ENCODE measurements at regions not wholly inside any gene's neighbourhood (a gene's known extent, or its start where the extent isn't known, plus 50 kb on each side); places are given as distances from the start of the nearest gene placed in this dataset.

GRCh38 chr17:14875557-14876412, 389.3 kb downstream of the PMP22 start:
- H3K27ac ChIP-seq (ENCODE audit: insufficient read depth, low read depth, low read length, poor library complexity, severe bottlenecking), result no peak overlapping the region
- H3K4me3 ChIP-seq (ENCODE audit: insufficient read depth, low read depth, low read length), result no peak overlapping the region
- H3K4me1 ChIP-seq (ENCODE audit: control insufficient read depth, insufficient read depth, low read length), result no peaks in the 10 kb centered on the region
- WGBS, 2 experiments, result 90 to 99% methylated on average over 3 to 4 of the region's 5 CpGs
- H3K9me3 ChIP-seq (ENCODE audit: control insufficient read depth, low read length), result no peaks in the 10 kb centered on the region
- no peaks in the 10 kb centered on the region for H3K36me3 ChIP-seq (ENCODE audit: control insufficient read depth, insufficient read depth, low read length)
- no peaks in the 10 kb centered on the region for H3K27me3 ChIP-seq (ENCODE audit: control insufficient read depth, insufficient read depth, low read length, poor library complexity, severe bottlenecking)

- H3K27ac ChIP-seq (ENCODE audit: insufficient read depth, low read depth, low read length, poor library complexity, severe bottlenecking), result no peak overlapping the region
- no peaks in the 10 kb centered on the region for H3K36me3 ChIP-seq (ENCODE audit: control insufficient read depth, insufficient read depth, low read length)
- no peak overlapping the region for H3K4me3 ChIP-seq (ENCODE audit: insufficient read depth, low read depth, low read length)
- H3K9me3 ChIP-seq (ENCODE audit: control insufficient read depth, low read length), result no peaks in the 10 kb centered on the region
- WGBS, 2 experiments, result 94 to 96% methylated on average over 4 of the region's 4 CpGs
- no peaks in the 10 kb centered on the region for H3K4me1 ChIP-seq (ENCODE audit: control insufficient read depth, insufficient read depth, low read length)
- H3K27me3 ChIP-seq (ENCODE audit: control insufficient read depth, insufficient read depth, low read length, poor library complexity, severe bottlenecking), result no peaks in the 10 kb centered on the region
These were observed 391.1 kb downstream of the PMP22 start for GRCh38 chr17:14873996-14874395.

GRCh38 chr17:14873540-14873939, 391.6 kb downstream of the PMP22 start:
- H3K36me3 ChIP-seq (ENCODE audit: control insufficient read depth, insufficient read depth, low read length), result no peaks in the 10 kb centered on the region
- H3K27me3 ChIP-seq (ENCODE audit: control insufficient read depth, insufficient read depth, low read length, poor library complexity, severe bottlenecking), result no peaks in the 10 kb centered on the region
- H3K9me3 ChIP-seq (ENCODE audit: control insufficient read depth, low read length), result no peaks in the 10 kb centered on the region
- no peak overlapping the region for H3K4me3 ChIP-seq (ENCODE audit: insufficient read depth, low read depth, low read length)
- WGBS, 2 experiments, result 89 to 96% methylated on average over 3 of the region's 3 CpGs
- no peaks in the 10 kb centered on the region for H3K4me1 ChIP-seq (ENCODE audit: control insufficient read depth, insufficient read depth, low read length)
- no peak overlapping the region for H3K27ac ChIP-seq (ENCODE audit: insufficient read depth, low read depth, low read length, poor library complexity, severe bottlenecking)

- 83 to 95% methylated on average over 1 of the region's 2 CpGs for WGBS, 2 experiments
- H3K27ac ChIP-seq (ENCODE audit: insufficient read depth, low read depth, low read length, poor library complexity, severe bottlenecking), result no peak overlapping the region
- H3K9me3 ChIP-seq (ENCODE audit: control insufficient read depth, low read length), result no peaks in the 10 kb centered on the region
- no peaks in the 10 kb centered on the region for H3K27me3 ChIP-seq (ENCODE audit: control insufficient read depth, insufficient read depth, low read length, poor library complexity, severe bottlenecking)
- no peaks in the 10 kb centered on the region for H3K36me3 ChIP-seq (ENCODE audit: control insufficient read depth, insufficient read depth, low read length)
- no peak overlapping the region for H3K4me3 ChIP-seq (ENCODE audit: insufficient read depth, low read depth, low read length)
- H3K4me1 ChIP-seq (ENCODE audit: control insufficient read depth, insufficient read depth, low read length), result no peaks in the 10 kb centered on the region
These were observed 393.2 kb downstream of the PMP22 start for GRCh38 chr17:14871921-14872320.

- Histone ChIP-seq H3K27ac (ENCODE audit: insufficient read depth, low read depth, low read length, poor library complexity, severe bottlenecking) (no peak overlapping the region), H3K4me1 (ENCODE audit: control insufficient read depth, insufficient read depth, low read length) (no peaks in the 10 kb centered on the region), H3K4me3 (ENCODE audit: insufficient read depth, low read depth, low read length) (no peak overlapping the region), H3K36me3 (ENCODE audit: control insufficient read depth, insufficient read depth, low read length) (no peaks in the 10 kb centered on the region), H3K9me3 (ENCODE audit: control insufficient read depth, low read length) (no peaks in the 10 kb centered on the region), H3K27me3 (ENCODE audit: control insufficient read depth, insufficient read depth, low read length, poor library complexity, severe bottlenecking) (no peaks in the 10 kb centered on the region)
- 96 to 97% methylated on average over 4 to 7 of the region's 7 CpGs for WGBS, 2 experiments
These were observed 398.9 kb downstream of the PMP22 start for GRCh38 chr17:14866266-14866665.

GRCh38 chr17:14864127-14864526, 401.0 kb downstream of the PMP22 start:
- H3K4me3 ChIP-seq (ENCODE audit: insufficient read depth, low read depth, low read length), result no peak overlapping the region
- no peaks in the 10 kb centered on the region for H3K27me3 ChIP-seq (ENCODE audit: control insufficient read depth, insufficient read depth, low read length, poor library complexity, severe bottlenecking)
- H3K36me3 ChIP-seq (ENCODE audit: control insufficient read depth, insufficient read depth, low read length), result no peaks in the 10 kb centered on the region
- no peaks in the 10 kb centered on the region for H3K4me1 ChIP-seq (ENCODE audit: control insufficient read depth, insufficient read depth, low read length)
- WGBS, 2 experiments, result 60% methylated on average over 1 of the region's 1 CpG; no CpG with 5 or more reads in 1 of the 2 experiments
- H3K27ac ChIP-seq (ENCODE audit: insufficient read depth, low read depth, low read length, poor library complexity, severe bottlenecking), result no peak overlapping the region
- no peaks in the 10 kb centered on the region for H3K9me3 ChIP-seq (ENCODE audit: control insufficient read depth, low read length)

- no peaks in the 10 kb centered on the region for H3K36me3 ChIP-seq (ENCODE audit: control insufficient read depth, insufficient read depth, low read length)
- WGBS, 2 experiments, result 86 to 92% methylated on average over 2 to 3 of the region's 3 CpGs
- no peak overlapping the region for H3K27ac ChIP-seq (ENCODE audit: insufficient read depth, low read depth, low read length, poor library complexity, severe bottlenecking)
These were observed 405.6 kb downstream of the PMP22 start for GRCh38 chr17:14859542-14859941.

GRCh38 chr17:14856176-14856575, 408.9 kb downstream of the PMP22 start:
- WGBS, 2 experiments, result 56 to 58% methylated on average over 8 to 10 of the region's 10 CpGs
- no peaks in the 10 kb centered on the region for H3K36me3 ChIP-seq (ENCODE audit: control insufficient read depth, insufficient read depth, low read length)
- H3K27ac ChIP-seq (ENCODE audit: insufficient read depth, low read depth, low read length, poor library complexity, severe bottlenecking), result peak overlapping the region; percentile 45
- H3K9me3 ChIP-seq (ENCODE audit: control insufficient read depth, low read length), result no peaks in the 10 kb centered on the region
- H3K27me3 ChIP-seq (ENCODE audit: control insufficient read depth, insufficient read depth, low read length, poor library complexity, severe bottlenecking), result no peaks in the 10 kb centered on the region
- peaks cover 10% of the 10 kb centered on the region for H3K4me1 ChIP-seq (ENCODE audit: control insufficient read depth, insufficient read depth, low read length)
- no peak overlapping the region for H3K4me3 ChIP-seq (ENCODE audit: insufficient read depth, low read depth, low read length)

More at GRCh38 chr17:14859542-14859941, 405.6 kb downstream of the PMP22 start:
- no peak overlapping the region for H3K4me3 ChIP-seq (ENCODE audit: insufficient read depth, low read depth, low read length)
- H3K4me1 ChIP-seq (ENCODE audit: control insufficient read depth, insufficient read depth, low read length), result peaks cover 10% of the 10 kb centered on the region
- H3K27me3 ChIP-seq (ENCODE audit: control insufficient read depth, insufficient read depth, low read length, poor library complexity, severe bottlenecking), result no peaks in the 10 kb centered on the region
- no peaks in the 10 kb centered on the region for H3K9me3 ChIP-seq (ENCODE audit: control insufficient read depth, low read length)

- H3K4me1 ChIP-seq (ENCODE audit: control insufficient read depth, insufficient read depth, low read length), result peaks cover 10% of the 10 kb centered on the region
- H3K4me3 ChIP-seq (ENCODE audit: insufficient read depth, low read depth, low read length), result no peak overlapping the region
- H3K27me3 ChIP-seq (ENCODE audit: control insufficient read depth, insufficient read depth, low read length, poor library complexity, severe bottlenecking), result no peaks in the 10 kb centered on the region
- no peaks in the 10 kb centered on the region for H3K9me3 ChIP-seq (ENCODE audit: control insufficient read depth, low read length)
- WGBS, 2 experiments, result 95% methylated on average over 3 to 4 of the region's 4 CpGs
- H3K36me3 ChIP-seq (ENCODE audit: control insufficient read depth, insufficient read depth, low read length), result no peaks in the 10 kb centered on the region
- H3K27ac ChIP-seq (ENCODE audit: insufficient read depth, low read depth, low read length, poor library complexity, severe bottlenecking), result no peak overlapping the region
These were observed 410.4 kb downstream of the PMP22 start for GRCh38 chr17:14854691-14855090.

GRCh38 chr17:14845591-14846281, 419.4 kb downstream of the PMP22 start:
- Histone ChIP-seq H3K4me3 (ENCODE audit: insufficient read depth, low read depth, low read length) (no peak overlapping the region), H3K4me1 (ENCODE audit: control insufficient read depth, insufficient read depth, low read length) (no peaks in the 10 kb centered on the region), H3K9me3 (ENCODE audit: control insufficient read depth, low read length) (no peaks in the 10 kb centered on the region), H3K27ac (ENCODE audit: insufficient read depth, low read depth, low read length, poor library complexity, severe bottlenecking) (no peak overlapping the region), H3K36me3 (ENCODE audit: control insufficient read depth, insufficient read depth, low read length) (no peaks in the 10 kb centered on the region), H3K27me3 (ENCODE audit: control insufficient read depth, insufficient read depth, low read length, poor library complexity, severe bottlenecking) (no peaks in the 10 kb centered on the region)
- 78 to 79% methylated on average over 7 to 8 of the region's 8 CpGs for WGBS, 2 experiments

All from ectodermal cell (in vitro differentiated cells).